Glomerular endothelial cell (primary cell): ENCODE measurements at regions not wholly inside any gene's neighbourhood (a gene's known extent, or its start where the extent isn't known, plus 50 kb on each side); places are given as distances from the start of the nearest gene placed in this dataset.

Experiments used
- DNase-seq: peaks from one replicate; pipeline ENCODE4 v3.0.0-alpha.2; 2011; ENCODE audit warnings: low read depth, low spot score; ENCODE audit errors: extremely low read depth

DNA sequence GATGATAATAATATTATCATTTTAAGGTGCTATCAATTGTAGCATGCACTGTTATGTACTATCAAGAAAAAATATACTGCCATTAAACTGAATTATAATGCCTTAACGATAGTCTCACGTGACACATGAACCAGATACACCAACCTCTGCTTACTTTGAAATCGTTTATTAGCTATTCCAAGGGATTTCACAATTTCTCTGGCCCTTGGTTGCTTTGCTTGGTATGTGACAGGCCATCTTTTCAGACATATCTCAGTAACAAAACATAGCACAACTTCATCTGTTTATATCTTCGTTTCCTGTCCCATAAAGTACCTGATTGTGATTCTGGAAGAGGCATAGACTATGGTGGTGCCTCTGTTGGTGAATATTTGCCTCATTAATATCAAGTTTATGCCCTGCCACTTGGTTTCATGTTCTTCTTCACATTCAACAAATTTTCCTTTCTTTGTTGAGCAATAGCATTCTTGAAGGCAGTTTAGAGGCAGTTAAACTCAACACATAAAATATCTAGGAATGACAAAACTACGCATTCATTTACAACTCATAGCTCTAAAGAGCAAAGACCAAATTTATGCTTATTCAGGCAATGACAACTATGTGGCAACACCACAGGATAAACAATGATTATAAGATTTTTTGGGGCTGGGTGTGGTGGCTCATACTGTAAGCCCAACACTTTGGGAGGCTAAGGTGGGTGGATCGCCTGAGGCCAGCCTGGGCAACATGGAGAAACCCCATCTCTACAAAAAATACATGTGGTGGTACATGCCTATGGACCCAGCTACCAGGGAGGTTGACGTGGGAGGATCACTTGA, 84.3 kb downstream of the MCFD2 start:
- no peak for DNase-seq

DNA sequence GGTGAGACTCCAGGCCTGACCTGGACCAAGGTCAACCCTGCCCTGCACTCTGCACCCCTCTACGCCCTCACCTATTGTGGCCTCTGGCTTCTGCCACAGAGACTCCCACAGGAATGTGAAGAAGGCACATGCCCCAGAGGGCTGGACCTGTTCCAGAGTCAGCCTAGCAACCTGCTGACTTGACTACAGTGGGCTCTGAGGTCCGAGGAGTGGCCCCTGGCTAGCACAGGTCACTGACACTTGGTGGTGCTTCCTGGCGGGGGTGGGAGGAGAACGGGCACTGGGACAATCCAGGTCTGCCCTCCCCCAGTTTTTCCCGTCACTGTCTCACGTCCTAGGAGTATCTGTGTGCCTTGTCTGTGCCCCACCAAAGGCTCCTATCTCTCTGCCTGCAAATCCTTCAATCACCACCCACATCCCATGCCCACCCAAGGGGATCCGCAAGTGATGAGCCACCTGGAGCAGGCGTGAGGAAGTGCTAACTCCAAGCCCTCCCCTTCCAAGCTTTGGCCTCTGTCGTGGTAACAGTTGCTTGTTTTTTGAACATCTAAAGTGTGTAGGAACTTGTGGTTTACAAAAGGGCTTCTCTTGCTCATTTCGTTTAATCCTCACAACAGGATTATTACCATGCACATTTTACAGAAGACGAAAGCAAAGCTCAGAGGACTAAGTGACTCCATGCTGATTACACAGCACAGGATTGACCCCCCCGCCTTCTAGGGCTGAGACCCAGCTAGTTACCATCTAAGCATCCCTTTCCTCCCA, 86.2 kb downstream of the MCFD2 start:
- no peak for DNase-seq

DNA sequence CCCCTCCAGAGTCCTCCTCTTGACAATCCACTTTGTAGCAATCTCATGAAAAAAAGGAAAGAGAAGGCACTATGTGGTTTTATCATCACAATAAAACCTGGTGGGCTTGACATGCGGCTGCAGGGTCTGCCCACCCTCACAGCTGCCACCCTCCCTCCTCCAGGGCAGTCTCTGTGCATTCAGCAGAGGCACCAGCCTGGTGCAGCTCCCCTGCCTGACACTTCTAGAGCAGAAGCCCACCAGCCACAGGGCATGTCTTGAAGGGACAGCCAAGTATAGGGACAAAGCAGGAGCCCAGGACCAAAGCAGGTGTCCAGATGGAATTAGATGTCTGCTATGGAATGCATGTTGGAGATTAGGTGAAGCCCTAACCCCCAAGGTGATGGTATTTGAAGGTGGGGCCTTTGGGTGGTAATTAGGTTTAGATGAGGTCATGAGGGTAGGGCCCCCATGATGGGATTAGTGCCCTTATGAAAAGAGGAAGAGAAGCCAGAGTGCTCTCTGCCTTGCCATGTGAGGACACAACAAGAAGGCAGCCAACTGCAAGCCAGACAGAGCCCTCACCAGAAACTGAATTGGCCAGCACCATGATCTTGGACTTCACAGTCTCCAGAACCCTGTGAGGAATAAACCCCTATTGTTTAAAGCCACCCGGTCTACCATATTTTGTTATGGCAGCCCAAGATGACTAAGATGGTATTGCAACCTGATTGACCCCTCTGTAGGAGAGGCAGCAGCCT, 86.9 kb downstream of the MCFD2 start:
- DNase-seq, result no peak

DNA sequence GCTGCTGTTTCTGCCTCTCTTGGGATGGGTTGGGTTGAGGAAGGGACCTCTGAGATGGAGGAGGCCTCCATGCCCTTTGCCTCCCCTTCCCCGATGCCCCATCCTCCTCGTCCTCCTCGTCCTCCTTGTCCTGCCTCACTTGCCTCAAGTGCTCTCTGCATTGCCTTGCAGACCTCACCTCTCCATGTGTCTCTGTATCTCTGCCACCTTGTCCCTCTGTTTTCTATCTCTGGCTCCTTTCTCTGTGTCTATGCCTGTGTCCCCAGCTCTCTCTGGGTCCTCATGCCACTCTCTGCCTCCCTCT, 87.5 kb downstream of the MCFD2 start:
- DNase-seq, result no peak

DNA sequence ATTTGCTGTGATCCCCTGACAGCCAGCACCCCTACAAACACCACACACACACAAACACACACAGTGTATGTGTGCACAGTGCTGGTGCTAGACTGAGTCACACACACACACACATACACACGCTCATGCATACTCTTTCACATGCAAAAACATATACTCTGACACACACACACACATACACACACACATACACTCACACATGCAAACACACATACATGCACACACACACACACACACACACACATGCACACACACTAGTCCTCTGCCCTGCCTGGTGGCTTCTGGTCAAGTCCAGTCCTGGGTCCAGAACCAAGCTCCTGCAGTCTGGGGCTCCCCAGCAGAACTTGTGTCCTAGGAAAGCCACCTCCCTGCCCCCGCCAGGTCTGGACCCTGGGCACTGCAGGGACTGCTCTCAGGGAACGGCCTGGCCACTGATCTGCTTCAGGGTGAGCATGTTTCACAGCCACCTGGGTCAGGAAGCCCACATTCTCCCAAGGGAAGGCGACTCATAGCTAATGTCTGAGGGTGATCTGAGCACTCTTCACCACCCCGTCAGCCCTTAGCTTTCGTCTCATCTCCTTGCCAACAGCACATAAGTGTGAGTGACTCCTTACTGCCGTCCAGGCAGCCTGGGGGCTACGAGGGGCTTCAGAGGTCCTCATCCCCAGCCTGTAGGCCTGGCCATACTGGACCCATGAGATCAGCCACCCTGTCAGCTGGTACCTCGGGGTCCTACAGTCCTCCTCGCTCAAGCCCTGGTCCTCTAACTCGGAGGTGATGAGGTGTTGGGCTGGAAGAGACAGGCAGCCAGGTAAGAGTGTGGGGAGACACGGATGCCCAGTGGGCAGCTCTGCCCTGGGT, 88.1 kb downstream of the MCFD2 start:
- DNase-seq, result no peak

DNA sequence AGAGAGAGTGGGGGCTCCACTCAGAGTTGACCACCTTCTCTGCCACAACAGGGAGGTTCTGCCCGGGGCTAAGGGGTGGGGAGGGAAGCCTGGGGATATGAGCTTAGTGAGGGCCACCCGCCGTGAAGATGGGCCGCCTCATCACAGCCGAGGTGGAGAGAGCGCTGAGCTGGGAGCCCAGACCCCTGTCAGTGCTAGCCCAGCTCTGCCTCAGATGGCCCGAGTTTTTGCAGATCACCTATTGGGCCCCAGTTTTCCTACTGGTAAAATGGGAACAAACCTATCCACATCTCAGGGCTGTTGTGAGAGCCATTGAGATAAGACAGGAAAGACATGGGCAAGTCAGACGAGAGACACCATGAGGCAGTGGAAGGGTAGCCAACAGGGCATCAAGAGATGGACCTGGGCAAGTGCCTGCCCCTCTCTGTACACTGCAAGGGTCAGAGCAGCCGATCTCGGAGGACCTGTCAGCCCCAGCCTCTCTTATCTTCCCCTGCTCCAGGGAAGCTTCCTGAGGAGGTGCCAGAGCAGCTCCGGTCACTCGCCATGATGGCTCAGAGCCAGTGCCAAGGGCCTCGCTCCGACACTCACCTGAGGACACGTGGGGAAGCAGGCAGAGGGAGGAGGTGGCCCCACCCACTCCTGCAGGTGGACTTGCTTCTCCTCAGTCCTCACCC, 88.9 kb downstream of the MCFD2 start:
- no peak for DNase-seq

DNA sequence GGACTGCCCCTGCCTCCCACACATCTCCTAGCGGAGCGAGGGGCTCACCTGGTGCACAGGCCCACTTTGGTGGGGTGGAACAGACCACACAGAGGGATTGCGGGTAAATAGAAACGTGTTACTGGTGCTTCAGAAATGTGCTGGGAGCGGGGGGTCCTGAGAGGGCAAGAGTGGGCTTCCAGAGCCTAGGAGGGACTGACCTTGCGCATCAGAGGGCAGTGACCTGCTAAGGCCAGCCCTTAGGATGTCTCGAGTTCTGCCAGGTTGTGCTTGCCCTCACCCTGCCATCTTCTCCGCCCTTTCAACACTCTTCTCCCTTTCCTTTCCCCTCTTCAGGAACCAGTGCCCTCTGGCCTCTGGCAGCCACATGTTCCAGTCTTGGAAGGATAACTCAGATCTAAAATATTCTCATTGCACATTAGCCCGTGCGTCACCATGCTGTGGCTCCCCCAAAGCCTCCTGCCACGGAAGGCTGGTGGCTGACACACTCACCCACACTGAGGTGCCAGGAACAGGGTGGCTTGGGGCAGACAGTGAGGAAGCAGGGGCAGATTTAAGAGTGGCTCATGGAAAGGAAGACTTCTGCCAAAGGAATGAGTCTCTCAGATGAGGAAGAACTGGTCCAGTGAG, 89.6 kb downstream of the MCFD2 start:
- no peak for DNase-seq

DNA sequence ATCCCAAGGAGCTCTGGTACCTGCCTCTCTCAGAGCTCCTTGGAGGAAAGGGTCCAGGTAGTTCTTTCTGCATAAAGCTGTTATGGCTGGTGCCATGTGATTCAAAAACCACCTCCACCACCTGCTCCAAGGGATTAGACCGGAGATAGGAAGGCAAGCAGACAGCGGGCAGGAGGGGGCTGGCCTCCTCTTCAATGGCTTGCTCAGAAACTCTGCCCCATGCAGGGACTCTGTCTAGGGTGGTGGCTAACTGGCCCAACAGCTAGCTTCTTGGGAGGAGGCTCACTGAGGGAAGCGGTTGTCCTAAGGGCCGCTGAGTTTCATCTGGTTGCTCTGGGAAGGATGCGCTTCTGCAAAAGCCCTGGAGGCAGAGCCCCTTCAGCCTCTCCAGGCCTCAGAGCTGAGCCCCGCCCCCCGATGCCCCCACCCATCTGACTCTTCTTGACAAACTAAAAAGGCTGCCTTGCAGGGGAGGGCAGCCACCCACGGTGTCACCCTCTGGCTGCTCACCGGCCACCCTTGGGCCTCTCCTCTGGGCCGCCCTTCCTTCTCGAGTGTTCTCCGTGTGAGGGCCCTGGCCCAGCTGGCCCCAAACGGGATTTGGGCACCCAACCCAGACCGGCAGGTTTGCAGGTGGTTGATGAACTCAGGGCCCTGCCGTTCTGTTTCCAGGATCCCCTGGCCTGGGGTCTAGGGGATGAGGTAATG, 90.2 kb downstream of the MCFD2 start:
- no peak for DNase-seq

DNA sequence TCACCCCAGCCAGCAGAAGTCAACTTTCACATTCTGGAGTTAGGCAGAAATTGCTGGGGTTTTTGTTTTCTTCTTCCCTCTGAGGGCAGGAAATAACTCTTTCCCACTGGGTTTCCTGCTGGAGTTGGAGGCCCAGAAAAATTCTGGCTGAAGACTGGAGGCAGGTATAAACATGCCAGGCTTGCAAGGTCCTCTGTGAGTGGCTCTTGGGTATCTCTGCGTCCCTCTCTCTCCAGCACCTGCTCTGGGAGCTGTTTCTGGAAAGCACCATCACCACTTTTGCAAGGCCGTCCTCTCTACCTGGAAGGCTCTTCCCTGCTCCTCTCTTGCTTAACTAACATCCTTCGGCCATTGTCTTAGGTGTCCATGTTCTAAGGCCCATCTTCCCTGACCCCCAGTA, 91.0 kb downstream of the MCFD2 start:
- DNase-seq, result no peak

DNA sequence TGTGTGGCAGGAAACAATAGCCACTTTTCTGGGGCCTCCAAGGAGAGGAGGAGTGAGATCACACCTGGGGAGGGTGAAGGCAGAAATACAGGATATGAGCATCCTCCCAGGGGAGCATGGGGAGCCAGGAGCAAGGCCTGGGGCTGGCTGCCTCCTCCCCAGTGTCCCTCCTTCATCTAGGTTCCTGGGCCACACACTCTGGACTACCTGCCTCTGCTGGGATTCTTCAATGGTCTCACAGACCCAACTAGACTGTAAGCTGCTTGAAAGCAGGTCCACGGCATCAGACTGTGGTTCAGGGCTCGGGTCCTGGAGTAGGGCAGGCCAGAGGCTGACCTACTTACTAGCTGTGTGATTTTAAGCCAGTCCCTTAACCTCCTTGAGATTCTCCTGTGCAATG, 94.0 kb downstream of the MCFD2 start:
- no peak for DNase-seq

DNA sequence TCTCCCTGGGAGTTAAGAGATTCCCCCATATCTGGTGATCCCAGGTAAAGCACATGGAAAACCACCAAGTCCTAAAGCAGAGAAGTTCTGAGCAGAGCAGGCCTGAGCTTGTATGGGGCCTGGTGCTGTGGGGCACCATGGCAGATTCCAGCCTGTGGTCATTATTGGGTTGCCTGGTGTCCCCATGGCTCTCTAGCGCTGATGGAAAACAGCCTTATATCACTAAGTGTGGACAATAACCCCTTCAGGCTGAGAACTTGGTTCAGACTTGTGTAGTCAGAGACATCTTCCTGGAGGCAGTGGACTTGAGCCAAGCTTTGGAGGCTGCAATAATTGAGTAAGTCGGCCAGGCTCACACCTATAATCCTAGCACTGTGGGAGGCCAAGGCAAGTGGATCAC, 96.8 kb downstream of the MCFD2 start:
- DNase-seq, result no peak

DNA sequence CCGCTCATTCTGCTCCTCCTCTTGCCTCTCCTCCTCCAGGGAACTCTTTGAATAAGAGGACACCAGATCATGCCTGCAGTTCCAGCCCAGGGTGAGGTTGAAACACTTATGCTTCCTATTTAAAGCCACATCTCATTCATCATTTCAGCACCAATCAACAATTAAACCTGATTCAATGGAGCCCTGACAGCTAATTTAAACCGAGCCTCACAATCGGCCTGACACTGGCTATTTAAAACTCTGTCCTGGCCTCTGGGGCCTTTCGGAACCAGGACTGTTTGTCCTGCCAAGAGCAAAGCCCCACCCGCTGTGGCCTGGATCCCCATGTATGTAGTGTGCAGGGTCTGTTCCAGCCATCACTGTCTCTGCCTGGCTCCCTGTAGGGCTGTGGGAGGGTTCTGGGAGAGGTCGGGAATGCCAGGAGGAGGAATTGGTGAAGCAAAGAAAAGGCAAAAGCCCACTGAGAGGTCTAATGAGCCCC, 97.4 kb downstream of the MCFD2 start:
- no peak for DNase-seq

DNA sequence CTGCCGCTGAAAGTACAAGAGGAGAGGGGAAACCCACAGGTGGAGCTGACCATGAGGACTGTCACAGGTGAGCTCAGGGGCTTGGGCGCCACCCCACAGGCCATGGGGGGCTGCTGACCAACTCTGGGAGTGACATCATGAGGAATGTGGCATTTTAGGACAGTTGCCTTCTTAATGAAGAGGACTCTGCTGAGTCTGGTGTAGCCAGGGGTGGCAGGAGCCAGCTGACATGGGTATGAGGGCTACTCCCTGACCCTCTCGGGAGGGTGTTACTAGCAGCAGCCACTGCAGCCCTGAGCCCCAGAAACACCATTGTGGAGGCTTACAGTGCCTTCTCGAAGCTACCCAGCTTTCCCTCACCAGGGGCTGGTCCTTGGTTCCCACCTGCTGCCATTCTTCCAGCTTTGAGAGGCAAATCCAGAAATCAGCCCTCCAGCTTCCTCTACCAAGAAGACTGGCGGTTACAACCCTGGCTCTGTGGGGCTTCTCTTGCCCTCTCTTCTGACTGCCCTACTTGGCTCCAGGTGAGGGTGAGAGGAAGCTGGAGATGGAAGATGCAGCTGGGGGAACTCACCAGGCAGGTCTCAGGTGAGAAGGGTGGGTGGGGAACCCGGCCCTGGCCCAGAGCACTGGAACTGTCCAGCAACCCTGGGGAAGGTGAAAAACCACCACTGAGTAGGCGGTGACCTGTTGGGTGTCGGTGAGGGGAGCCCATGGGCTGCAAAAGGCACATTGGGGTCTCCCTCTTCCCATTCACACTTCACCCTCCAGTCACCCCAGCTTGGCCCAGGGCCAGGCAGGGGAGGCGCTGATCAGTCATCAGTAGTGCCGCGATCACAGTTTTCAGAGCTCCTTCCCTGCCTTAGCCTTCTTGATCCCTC, 98.5 kb downstream of the MCFD2 start:
- no peak for DNase-seq

DNA sequence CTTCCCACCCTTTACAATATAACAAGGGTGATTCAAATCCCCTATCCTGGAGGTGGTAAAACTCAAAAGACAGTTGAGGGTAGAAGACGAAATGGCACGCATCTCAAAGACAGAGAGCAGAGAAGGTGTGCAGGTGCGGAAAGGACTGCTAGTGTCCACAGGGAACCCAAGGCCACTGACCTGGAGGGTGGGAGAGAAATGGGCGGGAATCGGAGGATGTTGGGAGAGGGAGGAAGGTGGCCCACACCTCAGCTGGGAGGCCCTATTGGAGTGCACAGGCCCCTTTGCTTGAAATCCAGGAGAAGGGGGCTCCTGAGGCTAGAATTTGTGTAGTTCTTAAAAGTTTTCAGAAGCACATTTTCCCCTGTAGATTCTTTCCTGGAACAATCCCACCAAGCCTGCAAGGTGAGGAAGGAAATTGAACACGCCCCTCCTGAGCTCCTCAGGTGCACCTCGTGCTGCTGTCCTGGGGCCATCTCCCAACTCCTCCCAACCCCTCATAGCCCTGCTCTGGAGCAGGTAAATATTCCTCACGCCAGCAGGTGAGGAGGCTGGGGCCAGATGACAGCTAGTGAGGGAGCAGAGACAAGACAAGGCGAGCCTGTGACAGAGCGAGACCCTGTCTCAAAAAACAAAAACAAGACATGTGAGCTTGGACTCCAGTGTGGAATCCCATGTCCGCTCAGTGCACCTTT, 99.3 kb downstream of the MCFD2 start:
- no peak for DNase-seq

DNA sequence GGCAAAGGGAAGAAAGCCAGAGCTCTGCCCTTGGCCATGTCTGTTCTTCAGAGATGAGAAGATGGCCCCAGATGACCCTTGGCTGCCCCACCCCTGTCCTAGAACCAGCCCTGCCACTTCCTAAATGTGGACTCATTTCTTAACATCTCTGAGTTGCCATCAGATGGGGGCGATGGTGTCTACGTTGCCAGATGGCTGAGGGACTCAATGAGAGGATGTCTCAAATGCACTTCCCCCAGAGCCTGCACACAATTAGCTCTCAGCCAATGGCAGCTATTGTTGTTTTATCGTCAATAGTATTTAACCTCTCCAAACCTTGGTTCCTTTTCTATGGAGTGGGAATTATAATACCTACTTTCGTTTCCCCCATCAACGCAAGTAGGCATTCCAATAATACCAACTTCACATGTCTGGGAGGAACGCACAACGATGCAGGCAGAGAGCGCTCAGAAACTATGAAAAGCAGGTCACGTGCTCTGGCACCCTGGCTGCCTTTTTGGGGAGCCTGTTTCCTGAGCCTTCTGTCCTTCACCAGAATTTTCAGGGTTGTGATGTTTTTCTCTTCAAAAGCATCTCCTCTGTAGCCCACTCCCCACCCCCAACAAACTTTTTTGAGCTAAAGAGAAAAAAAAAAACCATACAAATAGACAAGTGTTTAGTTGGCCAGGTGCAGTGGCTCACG, 100.3 kb downstream of the MCFD2 start:
- no peak for DNase-seq

DNA sequence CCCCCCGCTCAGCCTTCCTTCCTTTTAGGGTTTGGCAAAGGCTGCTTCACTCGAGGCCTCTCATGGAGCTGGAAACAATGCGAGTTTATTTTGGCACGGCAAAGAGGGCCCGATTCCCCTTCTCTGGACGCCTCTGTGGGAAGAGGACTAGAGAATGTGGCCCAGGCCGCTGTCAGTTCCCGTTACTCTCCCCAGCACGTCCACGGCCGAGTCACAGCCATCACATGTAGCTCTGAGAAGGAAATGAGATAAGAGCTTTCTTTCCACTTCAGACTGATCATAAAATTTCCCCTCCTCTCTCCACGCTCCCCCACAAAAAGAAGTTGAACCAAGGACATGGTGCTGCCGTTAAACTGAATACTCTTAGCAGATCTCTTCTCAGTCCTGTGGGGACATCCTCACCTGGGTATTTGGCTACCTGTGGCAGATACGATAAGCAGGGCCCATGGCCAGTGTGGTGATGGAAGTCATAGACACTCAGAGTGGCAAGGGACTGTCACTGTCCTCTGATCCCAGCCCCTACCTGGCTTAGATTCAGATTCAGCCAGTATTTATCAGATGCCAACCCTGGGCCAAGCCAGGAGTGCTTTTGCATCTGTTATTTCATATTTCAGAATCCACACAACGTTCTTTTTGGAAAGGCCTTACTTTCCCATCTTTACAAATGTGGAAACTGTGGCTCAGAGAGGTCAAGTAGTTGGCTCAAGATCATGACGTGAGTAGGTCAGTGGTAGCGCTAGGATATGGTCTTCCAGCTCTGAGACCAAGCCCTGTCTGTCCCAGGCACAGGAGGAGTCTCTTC, 101.2 kb downstream of the MCFD2 start:
- DNase-seq, result peak; percentile 41
